PC-3 (cell line): ENCODE measurements at regions not wholly inside any gene's neighbourhood (a gene's known extent, or its start where the extent isn't known, plus 50 kb on each side); places are given as distances from the start of the nearest gene placed in this dataset.
A peak's percentile ranks its signal among the peaks of the same experiment; 100 is the strongest.

Experiments
- ATAC-seq: fragments of 200-7000 bp; cut with Tn5 transposase; 2 replicates; pipeline ENCODE4 v1.9.1; 2020; ENCODE audit warnings: mild to moderate bottlenecking, moderate library complexity
- BruUV-seq: library from RNA; stranded (reverse); fragments of 400-500 nt; replicated peaks from 2 replicates; lab custom pipeline; 2021; lab: Mats Ljungman, UMichigan
- CTCF ChIA-PET: fragments of 300-600 bp; sonication (Branson Sonifier 250); formaldehyde crosslinking; loops from one replicate; lab custom pipeline; 2022; ENCODE audit warnings: antibody characterized with exemption; lab: Charles Lee
- POLR2A ChIA-PET: fragments of 300-600 bp; sonication (Branson Sonifier 250); formaldehyde crosslinking; loops from one replicate; lab custom pipeline; 2022; ENCODE audit warnings: antibody characterized with exemption; ENCODE audit not compliant: unreplicated experiment; lab: Charles Lee
- DNase-seq: peaks from one replicate; pipeline ENCODE4 v3.0.0-alpha.2; 2015
- H2AFZ ChIP-seq: fragments of 300-600 bp; sonication (generic); 2 replicates; pipeline ENCODE4 v1.6.0; 2016; ENCODE audit warnings: antibody characterized with exemption, low read length
- H3F3A ChIP-seq: fragments of 300-600 bp; sonication (generic); one replicate; pipeline ENCODE4 v1.6.0; 2017; ENCODE audit warnings: antibody characterized with exemption, low read length, control low read depth, mild to moderate bottlenecking; ENCODE audit not compliant: unreplicated experiment
- H3K27ac ChIP-seq: fragments of 300-600 bp; sonication (generic); 2 replicates; pipeline ENCODE4 v1.5.1; 2016; ENCODE audit warnings: mild to moderate bottlenecking, low read length
- H3K27me3 ChIP-seq: fragments of 300-600 bp; sonication (generic); 2 replicates; pipeline ENCODE4 v1.6.1; 2016; ENCODE audit warnings: low read length, mixed read lengths
- H3K36me3 ChIP-seq: fragments of 300-600 bp; sonication (generic); 2 replicates; pipeline ENCODE4 v1.6.1; 2016; ENCODE audit warnings: low read depth, mixed run types, low read length, mixed read lengths
- H3K4me1 ChIP-seq: fragments of 300-600 bp; sonication (generic); 2 replicates; pipeline ENCODE4 v1.5.1; 2016; ENCODE audit warnings: low read length; ENCODE audit not compliant: insufficient read depth
- H3K4me2 ChIP-seq: fragments of 300-600 bp; sonication (generic); 2 replicates; pipeline ENCODE4 v1.6.0; 2016; ENCODE audit warnings: low read length
- H3K4me3 ChIP-seq: fragments of 300-600 bp; sonication (generic); 2 replicates; pipeline ENCODE4 v1.5.1; 2016; ENCODE audit warnings: mild to moderate bottlenecking, low read length, mixed read lengths
- H3K79me2 ChIP-seq: fragments of 300-600 bp; sonication (generic); 2 replicates; pipeline ENCODE4 v1.6.1; 2017; ENCODE audit warnings: low read length, mixed read lengths
- H3K9ac ChIP-seq: fragments of 300-600 bp; sonication (generic); 2 replicates; pipeline ENCODE4 v1.6.0; 2016; ENCODE audit warnings: mild to moderate bottlenecking, low read length
- H3K9me2 ChIP-seq: fragments of 300-600 bp; sonication (generic); replicated peaks from 2 replicates; pipeline ENCODE4 v1.6.1; 2016; ENCODE audit warnings: mixed run types, low read length, mixed read lengths
- H3K9me3 ChIP-seq: fragments of 300-600 bp; sonication (generic); 2 replicates; pipeline ENCODE4 v1.6.1; 2016; ENCODE audit warnings: low read length, mixed read lengths
- H4K20me1 ChIP-seq: fragments of 300-600 bp; sonication (generic); 2 replicates; pipeline ENCODE4 v1.6.1; 2016; ENCODE audit warnings: low read length, mixed read lengths
- CTCF ChIP-seq: fragments of 300-600 bp; sonication (generic); conservative IDR thresholded peaks from 2 replicates; pipeline ENCODE4 v1.5.1; 2017; ENCODE audit warnings: antibody characterized with exemption, low read depth, mild to moderate bottlenecking, low read length
- EZH2 ChIP-seq: fragments of 300-600 bp; sonication (generic); IDR thresholded peaks from one replicate; pipeline ENCODE4 v1.6.1; 2017; ENCODE audit warnings: antibody characterized with exemption, mild to moderate bottlenecking, low read length; ENCODE audit not compliant: unreplicated experiment
- EZH2phosphoT487 ChIP-seq: fragments of 300-600 bp; sonication (generic); IDR thresholded peaks from 2 replicates; pipeline ENCODE4 v1.6.1; 2018; ENCODE audit warnings: mild to moderate bottlenecking, antibody characterized with exemption, low read length, borderline replicate concordance
- intact Hi-C: fragments of 100-400 bp; cut with micrococcal nuclease; formaldehyde crosslinking; loops from 2 replicates; pipeline ENCODE4 v1.9.0; 2023

- Histone ChIP-seq H3K79me2 (no peaks in the 10 kb centered on the region), H3K4me1 (peaks cover 17% of the 10 kb centered on the region), H2AFZ (no peak overlapping the region), H3K4me2 (0 out of 2 replicates have a peak overlapping the region, but pooled peaks have one; percentile 1), H3K9me2 (no peaks in the 10 kb centered on the region), H4K20me1 (no peaks in the 10 kb centered on the region), H3K4me3 (no peak overlapping the region), H3K36me3 (no peaks in the 10 kb centered on the region), H3F3A (peaks cover 4% of the 10 kb centered on the region), H3K9me3 (0 out of 2 replicates have a peak, but pooled peaks cover 4% of the 10 kb centered on the region), H3K27me3 (no peaks in the 10 kb centered on the region), H3K9ac (no peak overlapping the region; the same call in 1 of the 2 replicates), H3K27ac (peak overlapping the region; percentile 55)
- POLR2A ChIA-PET, result no interaction called here
- intact Hi-C loops, result no loop called here
- BruUV-seq, result no TSS peak
- ATAC-seq (peak; percentile 93), DNase-seq (peak; percentile 87)
- CTCF ChIA-PET, result no interaction called here
- TF ChIP-seq CTCF (no peak), EZH2phosphoT487 (no peak), EZH2 (no peak)
Observed at GRCh38 chr5:8508231-8508630, 639.3 kb downstream of the MTRR start.

GRCh38 chr5:8516356-8516755 is 647.4 kb downstream of the MTRR start:
- POLR2A ChIA-PET, result no interaction called here
- no peaks in the 10 kb centered on the region for H3K79me2 ChIP-seq
- ATAC-seq, result no peak

More at GRCh38 chr5:8516356-8516755, 647.4 kb downstream of the MTRR start:
- intact Hi-C loops, result no loop called here
- no peak for DNase-seq
- Histone ChIP-seq H3K9me3 (0 out of 2 replicates have a peak, but pooled peaks cover 4% of the 10 kb centered on the region), H3K9me2 (no peaks in the 10 kb centered on the region), H3K4me3 (no peak overlapping the region), H2AFZ (no peak overlapping the region), H3K27ac (no peak overlapping the region), H3K4me1 (no peaks in the 10 kb centered on the region), H3K4me2 (no peak overlapping the region), H3F3A (no peaks in the 10 kb centered on the region), H4K20me1 (no peaks in the 10 kb centered on the region), H3K27me3 (no peaks in the 10 kb centered on the region), H3K9ac (no peak overlapping the region), H3K36me3 (no peaks in the 10 kb centered on the region)
- no TSS peak for BruUV-seq
- TF ChIP-seq CTCF, result no peak
- TF ChIP-seq EZH2phosphoT487, result no peak
- no peak for TF ChIP-seq EZH2
- CTCF ChIA-PET, result no interaction called here
